Esophagus muscularis mucosa (tissue), 4 donors: ENCODE measurements at regions not wholly inside any gene's neighbourhood (a gene's known extent, or its start where the extent isn't known, plus 50 kb on each side); places are given as distances from the start of the nearest gene placed in this dataset.

ENCODE experiments used
- CTCF ChIP-seq, 3 experiments: fragments of 200-600 bp in 2 of 3; fragments of 450-650 bp in 1 of 3; sonication (generic) in 2 of 3; IDR thresholded peaks; one replicate each; pipeline ENCODE4 v1.5.1; 2017 to 2019; ENCODE audit warnings: antibody characterized with exemption in 3 of 3, mild to moderate bottlenecking in 2 of 3, moderate library complexity in 1 of 3
- EP300 ChIP-seq: sonication (generic); formaldehyde crosslinking; IDR thresholded peaks from one replicate; pipeline ENCODE4 v1.6.1; 2017; ENCODE audit warnings: antibody characterized with exemption
- POLR2A ChIP-seq: fragments of 450-650 bp; IDR thresholded peaks from one replicate; pipeline ENCODE4 v1.6.1; 2017; ENCODE audit warnings: antibody characterized with exemption, moderate library complexity, mild to moderate bottlenecking, low read depth

- TF ChIP-seq CTCF (IDR thresholded peaks at IDR 0.05) (no peak), EP300 (no peak), POLR2A (no peak)
Observed at GRCh38 chr9:106590759-106591505, 272.0 kb upstream of the ZNF462 start.
